ENCODE measurements at regions not wholly inside any gene's neighbourhood (a gene's known extent, or its start where the extent isn't known, plus 50 kb on each side); places are given as distances from the start of the nearest gene placed in this dataset.

- TF ChIP-seq CTCF (IDR thresholded peaks at IDR 0.05) (no peak), POLR2A (IDR thresholded peaks at IDR 0.05; ENCODE audit: low read depth) (no peak)
These were observed 2914.8 kb upstream of the OR11H1 start for GRCh38 chr22:12613199-12613598.
